ENCODE measurements at regions not wholly inside any gene's neighbourhood (a gene's known extent, or its start where the extent isn't known, plus 50 kb on each side); places are given as distances from the start of the nearest gene placed in this dataset.

GRCh38 chrX:127877318-127877717 lies 174.9 kb downstream of the ACTRT1 start:
- POLR2A ChIA-PET = no interaction called here
- TF ChIP-seq, protein P1, sequence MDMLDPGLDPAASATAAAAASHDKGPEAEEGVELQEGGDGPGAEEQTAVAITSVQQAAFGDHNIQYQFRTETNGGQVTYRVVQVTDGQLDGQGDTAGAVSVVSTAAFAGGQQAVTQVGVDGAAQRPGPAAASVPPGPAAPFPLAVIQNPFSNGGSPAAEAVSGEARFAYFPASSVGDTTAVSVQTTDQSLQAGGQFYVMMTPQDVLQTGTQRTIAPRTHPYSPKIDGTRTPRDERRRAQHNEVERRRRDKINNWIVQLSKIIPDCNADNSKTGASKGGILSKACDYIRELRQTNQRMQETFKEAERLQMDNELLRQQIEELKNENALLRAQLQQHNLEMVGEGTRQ (CRISPR knock-in tag; IDR thresholded peaks at IDR 0.05) = no peak
- TF ChIP-seq SOX15 (CRISPR knock-in tag; IDR thresholded peaks at IDR 0.05) (no peak), NR3C1 (CRISPR knock-in tag; conservative IDR thresholded peaks at IDR 0.05; ENCODE audit: low read depth) (no peak), TEAD1 (CRISPR knock-in tag; IDR thresholded peaks at IDR 0.05) (no peak), RELA (CRISPR knock-in tag; IDR thresholded peaks at IDR 0.05; ENCODE audit: borderline replicate concordance) (no peak), TP53 (CRISPR knock-in tag; IDR thresholded peaks at IDR 0.05) (no peak), NR1H2 (CRISPR knock-in tag; IDR thresholded peaks at IDR 0.05) (no peak), NFYB (CRISPR knock-in tag; conservative IDR thresholded peaks at IDR 0.05; ENCODE audit: low read depth) (no peak), CREM (CRISPR knock-in tag; IDR thresholded peaks at IDR 0.05) (no peak)
- TF ChIP-seq, protein P2, sequence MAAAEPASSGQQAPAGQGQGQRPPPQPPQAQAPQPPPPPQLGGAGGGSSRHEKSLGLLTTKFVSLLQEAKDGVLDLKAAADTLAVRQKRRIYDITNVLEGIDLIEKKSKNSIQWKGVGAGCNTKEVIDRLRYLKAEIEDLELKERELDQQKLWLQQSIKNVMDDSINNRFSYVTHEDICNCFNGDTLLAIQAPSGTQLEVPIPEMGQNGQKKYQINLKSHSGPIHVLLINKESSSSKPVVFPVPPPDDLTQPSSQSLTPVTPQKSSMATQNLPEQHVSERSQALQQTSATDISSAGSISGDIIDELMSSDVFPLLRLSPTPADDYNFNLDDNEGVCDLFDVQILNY (CRISPR knock-in tag; IDR thresholded peaks at IDR 0.05) = no peak
- TF ChIP-seq, protein P3, sequence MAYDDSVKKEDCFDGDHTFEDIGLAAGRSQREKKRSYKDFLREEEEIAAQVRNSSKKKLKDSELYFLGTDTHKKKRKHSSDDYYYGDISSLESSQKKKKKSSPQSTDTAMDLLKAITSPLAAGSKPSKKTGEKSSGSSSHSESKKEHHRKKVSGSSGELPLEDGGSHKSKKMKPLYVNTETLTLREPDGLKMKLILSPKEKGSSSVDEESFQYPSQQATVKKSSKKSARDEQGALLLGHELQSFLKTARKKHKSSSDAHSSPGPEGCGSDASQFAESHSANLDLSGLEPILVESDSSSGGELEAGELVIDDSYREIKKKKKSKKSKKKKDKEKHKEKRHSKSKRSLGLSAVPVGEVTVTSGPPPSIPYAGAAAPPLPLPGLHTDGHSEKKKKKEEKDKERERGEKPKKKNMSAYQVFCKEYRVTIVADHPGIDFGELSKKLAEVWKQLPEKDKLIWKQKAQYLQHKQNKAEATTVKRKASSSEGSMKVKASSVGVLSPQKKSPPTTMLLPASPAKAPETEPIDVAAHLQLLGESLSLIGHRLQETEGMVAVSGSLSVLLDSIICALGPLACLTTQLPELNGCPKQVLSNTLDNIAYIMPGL (CRISPR knock-in tag; IDR thresholded peaks at IDR 0.05) = no peak

GRCh38 chrX:127873637-127874036 lies 178.6 kb downstream of the ACTRT1 start:
- ChIA-PET POLR2A (no interaction called here), CTCF (no interaction called here)
- no peaks in the 10 kb centered on the region for H3K4me1 Mint-ChIP-seq
- H3K27ac Mint-ChIP-seq = no peak overlapping the region
- DNase-seq (ENCODE audit: low spot score) (no peak), ATAC-seq (no peak)
- peaks cover 2% of the 10 kb centered on the region; the same call in 1 of the 2 replicates for H3K36me3 Mint-ChIP-seq
- no peaks in the 10 kb centered on the region for H3K27me3 Mint-ChIP-seq (ENCODE audit: low read depth)
- H3K9me3 Mint-ChIP-seq = peaks cover 3% of the 10 kb centered on the region
- H3K4me3 Mint-ChIP-seq = no peak overlapping the region
- TF ChIP-seq ZNF138 (CRISPR knock-in tag; conservative IDR thresholded peaks at IDR 0.05) (no peak), ZNF263 (CRISPR knock-in tag; IDR thresholded peaks at IDR 0.05; ENCODE audit: low read depth) (no peak), ZMAT4 (CRISPR knock-in tag; IDR thresholded peaks at IDR 0.05) (no peak), CREM (CRISPR knock-in tag; IDR thresholded peaks at IDR 0.05) (no peak), ZSCAN18 (CRISPR knock-in tag; IDR thresholded peaks at IDR 0.05) (no peak), RELA (CRISPR knock-in tag; IDR thresholded peaks at IDR 0.05; ENCODE audit: borderline replicate concordance) (no peak), MXD4 (CRISPR knock-in tag; IDR thresholded peaks at IDR 0.05; ENCODE audit: borderline replicate concordance) (no peak), TEAD4 (CRISPR knock-in tag; IDR thresholded peaks at IDR 0.05) (no peak), CREB1 (CRISPR knock-in tag; IDR thresholded peaks at IDR 0.05) (no peak)
- TF ChIP-seq, protein P4, sequence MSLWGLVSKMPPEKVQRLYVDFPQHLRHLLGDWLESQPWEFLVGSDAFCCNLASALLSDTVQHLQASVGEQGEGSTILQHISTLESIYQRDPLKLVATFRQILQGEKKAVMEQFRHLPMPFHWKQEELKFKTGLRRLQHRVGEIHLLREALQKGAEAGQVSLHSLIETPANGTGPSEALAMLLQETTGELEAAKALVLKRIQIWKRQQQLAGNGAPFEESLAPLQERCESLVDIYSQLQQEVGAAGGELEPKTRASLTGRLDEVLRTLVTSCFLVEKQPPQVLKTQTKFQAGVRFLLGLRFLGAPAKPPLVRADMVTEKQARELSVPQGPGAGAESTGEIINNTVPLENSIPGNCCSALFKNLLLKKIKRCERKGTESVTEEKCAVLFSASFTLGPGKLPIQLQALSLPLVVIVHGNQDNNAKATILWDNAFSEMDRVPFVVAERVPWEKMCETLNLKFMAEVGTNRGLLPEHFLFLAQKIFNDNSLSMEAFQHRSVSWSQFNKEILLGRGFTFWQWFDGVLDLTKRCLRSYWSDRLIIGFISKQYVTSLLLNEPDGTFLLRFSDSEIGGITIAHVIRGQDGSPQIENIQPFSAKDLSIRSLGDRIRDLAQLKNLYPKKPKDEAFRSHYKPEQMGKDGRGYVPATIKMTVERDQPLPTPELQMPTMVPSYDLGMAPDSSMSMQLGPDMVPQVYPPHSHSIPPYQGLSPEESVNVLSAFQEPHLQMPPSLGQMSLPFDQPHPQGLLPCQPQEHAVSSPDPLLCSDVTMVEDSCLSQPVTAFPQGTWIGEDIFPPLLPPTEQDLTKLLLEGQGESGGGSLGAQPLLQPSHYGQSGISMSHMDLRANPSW (CRISPR knock-in tag; conservative IDR thresholded peaks at IDR 0.05; ENCODE audit: low read depth) = no peak
- TF ChIP-seq, protein P5, sequence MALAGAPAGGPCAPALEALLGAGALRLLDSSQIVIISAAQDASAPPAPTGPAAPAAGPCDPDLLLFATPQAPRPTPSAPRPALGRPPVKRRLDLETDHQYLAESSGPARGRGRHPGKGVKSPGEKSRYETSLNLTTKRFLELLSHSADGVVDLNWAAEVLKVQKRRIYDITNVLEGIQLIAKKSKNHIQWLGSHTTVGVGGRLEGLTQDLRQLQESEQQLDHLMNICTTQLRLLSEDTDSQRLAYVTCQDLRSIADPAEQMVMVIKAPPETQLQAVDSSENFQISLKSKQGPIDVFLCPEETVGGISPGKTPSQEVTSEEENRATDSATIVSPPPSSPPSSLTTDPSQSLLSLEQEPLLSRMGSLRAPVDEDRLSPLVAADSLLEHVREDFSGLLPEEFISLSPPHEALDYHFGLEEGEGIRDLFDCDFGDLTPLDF (CRISPR knock-in tag; IDR thresholded peaks at IDR 0.05) = no peak
- TF ChIP-seq, protein P6, sequence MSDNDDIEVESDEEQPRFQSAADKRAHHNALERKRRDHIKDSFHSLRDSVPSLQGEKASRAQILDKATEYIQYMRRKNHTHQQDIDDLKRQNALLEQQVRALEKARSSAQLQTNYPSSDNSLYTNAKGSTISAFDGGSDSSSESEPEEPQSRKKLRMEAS (CRISPR knock-in tag; IDR thresholded peaks at IDR 0.05) = no peak
- TF ChIP-seq, protein P7, sequence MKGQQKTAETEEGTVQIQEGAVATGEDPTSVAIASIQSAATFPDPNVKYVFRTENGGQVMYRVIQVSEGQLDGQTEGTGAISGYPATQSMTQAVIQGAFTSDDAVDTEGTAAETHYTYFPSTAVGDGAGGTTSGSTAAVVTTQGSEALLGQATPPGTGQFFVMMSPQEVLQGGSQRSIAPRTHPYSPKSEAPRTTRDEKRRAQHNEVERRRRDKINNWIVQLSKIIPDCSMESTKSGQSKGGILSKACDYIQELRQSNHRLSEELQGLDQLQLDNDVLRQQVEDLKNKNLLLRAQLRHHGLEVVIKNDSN (CRISPR knock-in tag; IDR thresholded peaks at IDR 0.05) = no peak
- TF ChIP-seq, protein P3 (CRISPR knock-in tag; IDR thresholded peaks at IDR 0.05) = no peak

More at GRCh38 chrX:127877318-127877717, 174.9 kb downstream of the ACTRT1 start:
- DNase-seq (ENCODE audit: low spot score) (no peak), ATAC-seq (no peak)
- Mint-ChIP-seq H3K4me1 (no peaks in the 10 kb centered on the region), H3K36me3 (no peaks in the 10 kb centered on the region), H3K4me3 (no peak overlapping the region), H3K27ac (no peak overlapping the region), H3K27me3 (ENCODE audit: low read depth) (no peaks in the 10 kb centered on the region), H3K9me3 (no peaks in the 10 kb centered on the region)
- CTCF ChIA-PET = no interaction called here
